OCI-LY7 (cell line): ENCODE measurements at regions not wholly inside any gene's neighbourhood (a gene's known extent, or its start where the extent isn't known, plus 50 kb on each side); places are given as distances from the start of the nearest gene placed in this dataset.

Source experiments
- BruUV-seq: library from RNA; stranded (reverse); fragments of 400-500 nt; replicated peaks from 2 replicates; lab custom pipeline; 2021; lab: Mats Ljungman, UMichigan
- CTCF ChIA-PET: fragments of 300-600 bp; sonication (Branson Sonifier 250); formaldehyde crosslinking; loops from one replicate; lab custom pipeline; 2022; ENCODE audit warnings: antibody characterized with exemption; ENCODE audit not compliant: unreplicated experiment; lab: Charles Lee
- POLR2A ChIA-PET: fragments of 300-600 bp; sonication (Branson Sonifier 250); formaldehyde crosslinking; loops from one replicate; lab custom pipeline; 2022; ENCODE audit warnings: antibody characterized with exemption; lab: Charles Lee
- DNase-seq: peaks from one replicate; pipeline ENCODE4 v3.0.0-alpha.2; 2015; ENCODE audit warnings: low spot score
- H2AFZ ChIP-seq: fragments of 200-600 bp; sonication (generic), shearing (Covaris generic); 2 replicates; pipeline ENCODE4 v1.6.1; 2014; ENCODE audit warnings: mild to moderate bottlenecking, antibody characterized with exemption, low read length, moderate library complexity
- H3K27ac ChIP-seq: fragments of 200-600 bp; sonication (generic); 2 replicates; pipeline ENCODE4 v1.5.1; 2014; ENCODE audit warnings: mixed run types, low read depth, mild to moderate bottlenecking, moderate library complexity, low read length, inconsistent platforms; ENCODE audit not compliant: poor library complexity, severe bottlenecking
- H3K36me3 ChIP-seq: fragments of 200-600 bp; sonication (generic); 2 replicates; pipeline ENCODE4 v1.6.1; 2014; ENCODE audit warnings: mild to moderate bottlenecking, antibody characterized with exemption, low read length, moderate library complexity, mixed read lengths; ENCODE audit not compliant: insufficient read depth
- H3K4me1 ChIP-seq: fragments of 200-600 bp; sonication (generic); 2 replicates; pipeline ENCODE4 v1.5.1; 2014; ENCODE audit warnings: mild to moderate bottlenecking, low read length; ENCODE audit not compliant: insufficient read depth, poor library complexity, severe bottlenecking
- H3K4me2 ChIP-seq: fragments of 200-600 bp; sonication (generic); 2 replicates; pipeline ENCODE4 v1.6.1; 2014; ENCODE audit warnings: mild to moderate bottlenecking, low read length
- H3K4me3 ChIP-seq: fragments of 200-600 bp; sonication (generic); 2 replicates; pipeline ENCODE4 v1.5.1; 2014; ENCODE audit warnings: mild to moderate bottlenecking, low read depth, low read length; ENCODE audit not compliant: poor library complexity, severe bottlenecking
- H3K79me2 ChIP-seq: fragments of 200-600 bp; sonication (generic); 2 replicates; pipeline ENCODE4 v1.6.1; 2016; ENCODE audit warnings: low read depth, mild to moderate bottlenecking, low read length, moderate library complexity, mixed read lengths; ENCODE audit not compliant: insufficient read depth
- H3K9me2 ChIP-seq: fragments of 200-600 bp; sonication (generic); 2 replicates; pipeline ENCODE4 v1.6.1; 2016; ENCODE audit warnings: mild to moderate bottlenecking, low read length, mixed read lengths; ENCODE audit not compliant: insufficient read depth
- H3K9me3 ChIP-seq: fragments of 200-600 bp; sonication (generic); 2 replicates; pipeline ENCODE4 v1.6.1; 2014; ENCODE audit warnings: mild to moderate bottlenecking, mixed run types, low read length, mixed read lengths
- H4K20me1 ChIP-seq: fragments of 200-600 bp; sonication (generic); 2 replicates; pipeline ENCODE4 v1.6.1; 2014; ENCODE audit warnings: mild to moderate bottlenecking, antibody characterized with exemption, low read length, moderate library complexity, mixed read lengths; ENCODE audit not compliant: insufficient read depth
- CTCF ChIP-seq: fragments of 200-600 bp; sonication (generic); conservative IDR thresholded peaks from 2 replicates; pipeline ENCODE4 v1.5.1; 2014; ENCODE audit warnings: mild to moderate bottlenecking, antibody characterized with exemption, low read length, moderate library complexity, mixed read lengths
- EZH2phosphoT487 ChIP-seq: fragments of 200-600 bp; sonication (generic); IDR thresholded peaks from 2 replicates; pipeline ENCODE4 v1.6.1; 2018; ENCODE audit warnings: low read depth, borderline replicate concordance, mild to moderate bottlenecking, mixed run types, antibody characterized with exemption, low read length, moderate library complexity, mixed read lengths
- intact Hi-C: fragments of 100-400 bp; cut with micrococcal nuclease; formaldehyde crosslinking; loops from one replicate; pipeline ENCODE4 v1.10.0; 2022; ENCODE audit not compliant: unreplicated experiment

- CTCF ChIA-PET: no interaction called here
- H2AFZ ChIP-seq: no peak overlapping the region
- no peak overlapping the region for H3K27ac ChIP-seq
- H3K4me1 ChIP-seq: no peaks in the 10 kb centered on the region
- TF ChIP-seq EZH2phosphoT487: no peak
- TF ChIP-seq CTCF: no peak
- no peak for DNase-seq
- intact Hi-C loops: no loop called here
- BruUV-seq: no TSS peak
- peaks cover 4% of the 10 kb centered on the region for H3K9me2 ChIP-seq
- H3K36me3 ChIP-seq: no peaks in the 10 kb centered on the region
- no peaks in the 10 kb centered on the region for H4K20me1 ChIP-seq
- POLR2A ChIA-PET: interaction anchor here (1.1 kb wide), 1 partner anchor 9 kb away, joined by 3 read pairs; no protein-coding TSS in a partner anchor
- no peaks in the 10 kb centered on the region for H3K79me2 ChIP-seq
- H3K9me3 ChIP-seq: no peaks in the 10 kb centered on the region
- no peak overlapping the region for H3K4me3 ChIP-seq
- no peak overlapping the region for H3K4me2 ChIP-seq
Observed at GRCh38 chr17:72234985-72235384, 114.2 kb downstream of the SOX9 start.

DNA sequence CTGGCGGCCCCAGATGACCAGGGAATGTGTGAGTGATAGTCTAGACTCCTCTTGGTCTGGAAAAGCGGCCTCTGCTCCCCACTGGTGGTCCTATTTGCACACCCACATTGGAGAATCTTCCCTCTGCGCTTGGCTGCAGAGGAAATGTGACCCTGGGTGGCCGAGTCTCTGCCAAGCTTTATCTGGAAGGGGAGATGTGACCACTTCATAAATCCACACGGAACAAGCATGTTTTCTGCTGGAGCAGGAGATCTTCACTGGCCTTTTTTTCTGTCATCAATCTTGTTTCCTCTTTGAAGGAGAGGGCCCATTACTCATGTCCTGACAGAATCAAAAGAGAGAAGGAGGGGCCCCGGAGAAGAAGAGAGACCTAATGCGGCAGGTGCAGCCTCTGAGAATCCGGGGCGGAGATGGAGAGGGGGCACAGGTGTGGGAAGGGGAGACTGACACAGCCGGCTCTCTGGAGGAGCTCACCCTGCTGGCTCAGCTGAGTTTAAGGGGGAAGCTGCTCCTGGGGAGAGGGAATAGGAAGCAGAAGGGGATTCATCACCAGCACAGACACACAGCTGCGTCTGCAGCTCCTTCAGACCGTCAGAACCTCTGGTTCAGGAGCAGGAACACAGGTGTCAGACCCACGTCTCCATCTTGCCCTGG is 116.3 kb downstream of the SOX9 start:
- no peaks in the 10 kb centered on the region for H3K9me2 ChIP-seq

More for the DNA sequence above, 116.3 kb downstream of the SOX9 start:
- no peak for DNase-seq
- no peak overlapping the region for H3K4me2 ChIP-seq
- ChIA-PET CTCF (no interaction called here), POLR2A (no interaction called here)
- H3K4me3 ChIP-seq: no peak overlapping the region
- no peak overlapping the region for H2AFZ ChIP-seq
- H4K20me1 ChIP-seq: no peaks in the 10 kb centered on the region
- TF ChIP-seq EZH2phosphoT487 (no peak), CTCF (no peak)
- no peaks in the 10 kb centered on the region for H3K9me3 ChIP-seq
- no peaks in the 10 kb centered on the region for H3K4me1 ChIP-seq
- no TSS peak for BruUV-seq
- intact Hi-C loops: no loop called here
- H3K36me3 ChIP-seq: no peaks in the 10 kb centered on the region
- H3K79me2 ChIP-seq: no peaks in the 10 kb centered on the region
- no peak overlapping the region for H3K27ac ChIP-seq
